ENCODE measurements at regions not wholly inside any gene's neighbourhood (a gene's known extent, or its start where the extent isn't known, plus 50 kb on each side); places are given as distances from the start of the nearest gene placed in this dataset.

DNA sequence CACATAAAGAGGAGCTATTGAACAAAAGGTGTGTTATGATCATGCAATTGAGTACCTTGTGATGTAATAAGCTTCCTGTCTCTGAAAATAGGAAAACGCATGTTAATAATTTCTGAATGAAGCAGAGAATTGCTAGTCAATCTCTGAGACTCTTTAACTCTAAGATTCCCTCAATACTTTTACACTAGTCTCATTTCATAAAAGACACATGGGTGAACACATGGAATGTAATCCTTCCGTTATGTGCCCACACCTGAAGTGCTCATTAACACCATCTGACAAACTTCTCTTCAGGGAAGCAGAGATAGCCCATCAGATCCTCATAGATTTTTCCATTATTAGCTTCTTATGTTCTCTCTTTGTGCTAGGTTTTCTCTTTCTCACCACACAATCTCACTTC is 182.4 kb downstream of the TLR4 start:
- H3K27me3 Mint-ChIP-seq (ENCODE audit: insufficient read depth, low read depth, poor library complexity), result no peaks in the 10 kb centered on the region
- no peak overlapping the region for H3K27ac ChIP-seq (ENCODE audit: low read depth)
- no peaks in the 10 kb centered on the region for H3K36me3 Mint-ChIP-seq (ENCODE audit: low read depth)
- no peak overlapping the region for H3K4me3 Mint-ChIP-seq
- no peaks in the 10 kb centered on the region for H3K4me1 Mint-ChIP-seq
- H3K4me1 ChIP-seq (ENCODE audit: insufficient read depth), result no peaks in the 10 kb centered on the region
- H3K36me3 ChIP-seq (ENCODE audit: insufficient read depth), result no peaks in the 10 kb centered on the region
- TF ChIP-seq CREB1 (CRISPR knock-in tag; IDR thresholded peaks at IDR 0.05; ENCODE audit: low read depth), result no peak
- no peak for TF ChIP-seq REST (IDR thresholded peaks at IDR 0.05; ENCODE audit: unreplicated experiment)
- no peak for TF ChIP-seq EZH2phosphoT487 (IDR thresholded peaks at IDR 0.05; ENCODE audit: unreplicated experiment)
- no peak for TF ChIP-seq STAT1 (IDR thresholded peaks at IDR 0.05; ENCODE audit: unreplicated experiment)
- TF ChIP-seq, protein P1, sequence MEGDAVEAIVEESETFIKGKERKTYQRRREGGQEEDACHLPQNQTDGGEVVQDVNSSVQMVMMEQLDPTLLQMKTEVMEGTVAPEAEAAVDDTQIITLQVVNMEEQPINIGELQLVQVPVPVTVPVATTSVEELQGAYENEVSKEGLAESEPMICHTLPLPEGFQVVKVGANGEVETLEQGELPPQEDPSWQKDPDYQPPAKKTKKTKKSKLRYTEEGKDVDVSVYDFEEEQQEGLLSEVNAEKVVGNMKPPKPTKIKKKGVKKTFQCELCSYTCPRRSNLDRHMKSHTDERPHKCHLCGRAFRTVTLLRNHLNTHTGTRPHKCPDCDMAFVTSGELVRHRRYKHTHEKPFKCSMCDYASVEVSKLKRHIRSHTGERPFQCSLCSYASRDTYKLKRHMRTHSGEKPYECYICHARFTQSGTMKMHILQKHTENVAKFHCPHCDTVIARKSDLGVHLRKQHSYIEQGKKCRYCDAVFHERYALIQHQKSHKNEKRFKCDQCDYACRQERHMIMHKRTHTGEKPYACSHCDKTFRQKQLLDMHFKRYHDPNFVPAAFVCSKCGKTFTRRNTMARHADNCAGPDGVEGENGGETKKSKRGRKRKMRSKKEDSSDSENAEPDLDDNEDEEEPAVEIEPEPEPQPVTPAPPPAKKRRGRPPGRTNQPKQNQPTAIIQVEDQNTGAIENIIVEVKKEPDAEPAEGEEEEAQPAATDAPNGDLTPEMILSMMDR (conservative IDR thresholded peaks at IDR 0.05; ENCODE audit: low read depth in 2 of 2), result no peak
- TF ChIP-seq EZH2 (IDR thresholded peaks at IDR 0.05; ENCODE audit: low read depth, unreplicated experiment), result no peak
- TF ChIP-seq ZNF114 (CRISPR knock-in tag; IDR thresholded peaks at IDR 0.05), result no peak
- TF ChIP-seq ZNF462 (CRISPR knock-in tag; IDR thresholded peaks at IDR 0.05), result no peak
- no peak for TF ChIP-seq ETS1 (IDR thresholded peaks at IDR 0.05)
- no peak overlapping the region for H3K4me2 ChIP-seq
- no peaks in the 10 kb centered on the region for H3K9me2 ChIP-seq (ENCODE audit: insufficient read depth)
- no peak overlapping the region for H3K27ac Mint-ChIP-seq
- no peaks in the 10 kb centered on the region for H3F3A ChIP-seq (replicated peaks; ENCODE audit: low read depth)
- H3K27me3 ChIP-seq (ENCODE audit: insufficient read depth), result no peaks in the 10 kb centered on the region
- no peaks in the 10 kb centered on the region for H4K20me1 ChIP-seq (replicated peaks; ENCODE audit: insufficient read depth)
- H3K4me3 ChIP-seq, result no peak overlapping the region
- ATAC-seq (no peak), DNase-seq (ENCODE audit: low spot score) (no peak)
- H3K9me3 Mint-ChIP-seq, result peaks cover 32% of the 10 kb centered on the region
- H2AFZ ChIP-seq, result no peak overlapping the region
- H3K79me2 ChIP-seq (replicated peaks; ENCODE audit: insufficient read depth), result no peaks in the 10 kb centered on the region

Measured in GM23338 (cell line).